ENCODE measurements at regions not wholly inside any gene's neighbourhood (a gene's known extent, or its start where the extent isn't known, plus 50 kb on each side); places are given as distances from the start of the nearest gene placed in this dataset.
A peak's percentile ranks its signal among the peaks of the same experiment; 100 is the strongest.
"Not testable (repeated sequence)": the region's sequence is repeated elsewhere in the genome, so short reads cannot be mapped to it uniquely, and the experiment has no call there.

DNA sequence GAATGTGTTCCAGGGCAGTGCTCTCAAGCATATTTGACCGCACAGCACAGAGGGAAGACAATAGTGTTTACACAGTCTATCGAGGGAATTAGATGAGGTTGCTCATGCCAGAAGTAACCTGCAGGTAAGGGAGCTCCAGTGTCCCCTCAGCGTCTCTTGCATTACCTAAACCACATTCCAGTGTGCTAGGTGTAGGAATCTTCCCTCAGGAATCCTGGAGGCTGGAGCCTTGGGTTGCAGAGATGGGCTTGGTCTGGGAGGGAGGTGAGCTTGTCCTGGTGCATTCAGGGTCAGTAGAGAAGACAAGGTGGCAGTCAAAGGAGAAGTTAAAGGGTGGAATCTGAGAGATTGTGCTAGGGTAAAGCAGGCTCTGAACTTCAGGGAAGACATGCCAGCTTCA is 56.3 kb downstream of the SOX14 start:
- DNase-seq: no peak

DNA sequence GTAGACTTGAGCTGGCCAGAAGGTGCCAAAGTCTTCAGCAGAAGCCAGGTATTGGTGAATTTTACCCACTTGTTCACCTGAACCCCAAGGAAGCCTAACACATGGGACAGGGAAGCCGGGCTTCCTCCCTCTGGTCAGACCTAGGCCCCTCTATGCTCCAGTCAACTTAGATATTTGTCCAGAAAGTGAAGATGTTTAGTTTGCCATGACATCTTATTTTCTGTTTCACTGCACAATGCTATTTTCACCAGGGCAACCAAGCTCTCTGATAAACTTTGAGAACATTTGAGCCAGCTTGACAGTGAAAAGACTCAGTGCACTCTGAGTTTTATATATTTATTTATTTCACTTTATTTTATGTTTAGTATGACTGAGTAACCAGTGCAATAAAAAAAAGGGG is 71.0 kb downstream of the SOX14 start:
- no peak for DNase-seq

DNA sequence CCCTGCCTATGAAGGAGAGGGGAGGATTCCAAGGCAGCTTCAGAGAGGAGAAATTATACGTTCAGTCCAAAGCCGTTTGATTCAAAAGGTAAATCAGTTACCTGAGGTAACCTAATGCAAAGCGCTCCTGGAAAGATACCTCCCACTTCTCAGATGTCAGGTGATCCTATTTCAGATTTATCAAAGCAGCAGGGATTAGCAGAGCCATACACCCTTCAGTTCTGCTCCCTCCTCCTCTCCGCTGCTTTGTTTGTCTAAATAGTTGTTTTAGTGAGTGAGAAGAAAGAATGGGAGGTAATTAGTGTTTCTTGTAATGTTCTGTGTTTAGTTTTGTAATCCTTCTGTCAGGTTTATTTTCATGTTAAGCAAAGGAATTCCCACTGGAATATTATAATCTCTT is 81.1 kb downstream of the SOX14 start:
- no peak for DNase-seq

DNA sequence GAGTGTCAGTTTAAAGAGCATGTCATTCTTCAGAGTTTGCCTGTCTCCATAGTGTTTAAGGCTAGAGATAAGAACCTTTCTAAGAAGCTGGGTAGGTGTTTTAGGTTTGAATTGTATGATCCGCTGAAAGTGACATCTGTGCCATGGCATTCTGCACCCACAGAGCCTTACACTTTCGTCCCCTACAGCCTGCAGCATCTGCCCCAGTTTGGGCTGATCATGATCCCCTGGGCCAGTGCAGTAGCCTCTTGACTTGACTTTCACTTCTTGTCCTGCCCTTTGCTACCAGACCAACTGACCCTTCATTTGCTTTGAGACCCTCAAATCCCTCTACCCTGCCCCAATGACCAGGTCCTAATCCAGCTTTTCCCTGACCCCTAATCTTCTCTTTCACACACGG is 81.6 kb downstream of the SOX14 start:
- no peak for DNase-seq

DNA sequence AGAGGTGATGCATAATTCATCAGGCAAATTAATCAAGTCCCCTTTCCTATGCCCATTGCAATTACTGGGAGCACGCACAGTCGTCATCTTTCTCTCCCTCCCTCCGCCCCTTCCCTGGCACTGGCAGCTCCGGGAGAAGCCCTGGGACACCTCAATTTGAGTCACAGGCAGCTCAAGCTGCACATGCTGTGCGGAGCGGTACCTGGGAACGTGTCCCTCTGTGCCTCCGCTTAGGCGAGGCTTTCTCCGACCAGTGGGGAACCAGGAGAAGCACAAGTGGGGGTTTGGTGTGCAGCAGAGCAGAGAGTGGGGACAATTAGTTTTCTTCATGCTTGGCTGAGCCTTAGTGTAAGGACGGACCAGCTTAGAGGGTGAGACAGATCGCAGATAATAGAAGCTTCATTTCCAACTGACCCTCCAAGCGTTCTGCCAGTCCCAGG is 88.3 kb downstream of the SOX14 start:
- no peak for DNase-seq

DNA sequence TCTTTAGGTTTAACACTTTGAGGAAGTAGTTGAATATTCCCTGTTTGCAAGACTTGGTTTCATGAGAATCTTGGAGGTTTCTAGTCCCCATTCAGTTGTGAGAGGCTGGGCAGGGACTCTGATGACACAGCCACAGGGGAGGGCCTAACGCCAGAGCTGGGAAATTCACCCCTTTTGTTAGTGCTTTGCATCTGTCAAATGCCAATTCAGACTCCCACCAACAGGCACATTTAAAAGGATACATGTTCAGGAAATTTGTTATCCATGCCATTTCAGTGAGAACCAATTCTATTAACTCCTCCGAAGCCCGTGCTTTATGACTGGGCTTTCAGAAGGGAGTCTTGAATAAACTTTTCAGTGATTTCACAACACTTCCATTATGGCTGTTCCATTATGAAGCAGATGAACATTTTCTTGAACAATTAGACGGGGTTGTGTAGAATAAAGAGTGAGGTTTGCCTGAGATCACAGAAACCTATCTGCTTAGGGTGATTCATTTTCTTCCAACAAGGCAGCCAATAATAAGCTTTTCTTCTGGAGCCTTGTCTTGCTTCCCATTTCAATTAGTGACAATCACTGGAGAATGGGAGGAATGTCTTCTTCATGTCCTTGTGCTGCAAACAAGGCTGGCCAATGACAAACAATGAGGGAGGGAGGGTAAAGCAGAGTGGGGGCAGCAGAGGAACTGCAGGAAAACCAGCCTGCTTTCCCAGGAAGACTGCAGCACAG is 90.6 kb downstream of the SOX14 start:
- no peak for DNase-seq

DNA sequence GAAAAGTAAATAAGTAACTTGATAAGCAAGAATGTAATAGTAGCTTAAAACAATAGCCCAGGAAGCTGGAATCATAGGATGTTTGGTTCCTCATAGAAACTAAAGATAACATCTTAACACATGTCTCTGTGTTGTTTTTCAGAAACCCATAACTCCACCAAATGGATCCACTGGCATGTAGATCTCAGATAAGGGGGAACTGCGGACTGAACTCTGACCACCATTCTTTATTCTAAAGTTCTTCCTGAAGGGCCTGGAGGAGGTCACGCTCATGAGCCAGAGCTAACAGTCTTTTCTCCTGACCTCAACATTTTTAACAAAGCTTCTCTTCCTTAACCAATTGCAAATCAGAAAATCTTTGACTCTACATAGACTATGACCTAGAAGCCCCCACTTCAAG is 101.9 kb downstream of the SOX14 start:
- no peak for DNase-seq

DNA sequence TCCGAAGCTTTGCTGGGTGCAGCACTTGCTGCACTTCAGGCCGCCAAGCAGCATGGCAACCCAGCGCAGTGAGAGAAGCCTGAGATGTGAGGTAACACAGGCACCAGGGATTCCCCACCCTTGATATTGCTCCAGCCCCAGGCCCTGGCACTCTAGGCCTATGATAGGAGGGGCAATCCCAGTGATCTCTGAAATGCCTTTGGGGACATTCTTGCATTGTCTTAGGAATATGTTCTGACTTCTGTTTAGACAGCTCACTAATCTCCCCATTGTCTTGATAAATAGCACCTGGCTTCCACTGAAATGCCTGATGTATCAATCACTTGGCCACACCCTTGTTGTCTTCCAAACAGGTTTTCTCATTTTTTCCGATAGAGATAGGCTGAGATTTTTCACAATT is 102.8 kb downstream of the SOX14 start:
- no peak for DNase-seq

DNA sequence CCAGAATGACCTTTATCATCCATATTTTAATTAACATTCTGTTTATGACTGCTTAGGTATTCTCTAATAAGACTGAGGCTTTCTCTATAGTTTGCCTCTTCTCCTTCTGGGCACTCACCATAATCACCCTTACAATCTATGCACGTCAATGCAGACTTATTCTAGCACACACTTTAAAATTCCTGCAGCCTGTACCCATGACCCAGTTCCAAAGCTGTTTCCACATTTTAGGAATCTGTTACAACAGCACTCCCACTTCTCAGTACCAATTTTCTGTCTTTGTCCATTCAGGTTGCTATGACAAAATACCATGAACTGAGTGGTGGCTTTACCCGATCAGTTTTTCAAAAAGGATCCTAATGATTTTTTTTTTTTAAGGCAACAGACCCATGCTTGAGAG is 103.5 kb downstream of the SOX14 start:
- no peak for DNase-seq

DNA sequence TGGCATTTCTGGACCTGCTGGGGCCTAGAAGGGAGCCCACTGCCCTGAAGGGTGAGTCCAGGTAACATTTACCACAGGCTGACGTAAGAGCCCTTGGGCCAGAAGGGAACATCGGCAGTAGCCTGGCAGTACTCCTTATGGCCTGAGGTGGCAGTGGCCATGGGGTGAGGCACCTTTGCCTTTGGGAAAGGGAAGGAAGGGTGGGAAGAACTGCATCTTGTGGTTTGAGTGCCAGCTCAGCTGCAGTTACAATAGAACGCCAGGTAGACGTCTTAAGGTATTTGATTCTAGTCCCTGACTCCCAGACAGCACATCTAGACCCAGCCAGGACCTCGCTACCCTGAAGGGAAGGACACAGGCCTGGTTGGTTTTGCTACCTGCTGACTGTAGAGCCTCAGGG is 104.9 kb downstream of the SOX14 start:
- no peak for DNase-seq

DNA sequence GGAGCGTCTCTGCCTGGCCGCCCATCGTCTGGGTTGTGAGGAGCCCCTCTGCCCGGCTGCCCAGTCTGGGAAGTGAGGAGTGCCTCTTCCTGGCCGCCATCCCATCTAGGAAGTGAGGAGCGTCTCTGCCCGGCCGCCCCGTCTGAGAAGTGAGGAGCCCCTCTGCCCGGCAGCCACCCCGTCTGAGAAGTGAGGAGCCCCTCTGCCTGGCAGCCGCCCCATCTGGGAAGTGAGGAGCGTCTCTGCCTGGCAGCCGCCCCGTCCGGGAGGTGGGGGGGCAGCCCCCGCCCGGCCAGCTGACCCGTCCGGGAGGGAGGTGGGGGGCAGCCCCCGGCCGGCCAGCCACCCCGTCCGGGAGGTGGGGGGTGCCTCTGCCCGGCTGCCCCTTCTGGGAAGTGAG is 108.5 kb downstream of the SOX14 start:
- not testable (repeated sequence) for DNase-seq

DNA sequence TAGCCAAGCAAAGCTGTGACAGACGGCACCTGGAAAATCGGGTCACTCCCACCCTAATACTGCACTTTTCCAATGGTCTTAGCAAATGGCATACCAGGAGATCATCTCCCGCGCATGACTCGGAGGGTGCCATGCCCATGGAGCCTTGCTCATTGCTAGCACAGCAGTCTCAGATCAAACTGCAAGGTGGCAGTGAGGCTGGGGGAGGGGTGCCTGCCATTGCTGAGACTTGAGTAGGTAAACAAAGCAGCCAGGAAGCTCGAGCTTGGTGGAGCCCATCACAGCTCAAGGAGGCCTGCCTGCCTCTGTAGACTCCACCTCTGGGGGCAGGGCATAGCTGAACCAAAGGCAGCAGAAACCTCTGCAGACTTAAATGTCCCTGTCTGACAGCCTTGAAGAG is 113.1 kb upstream of the CLDN18 start:
- DNase-seq: not testable (repeated sequence)

DNA sequence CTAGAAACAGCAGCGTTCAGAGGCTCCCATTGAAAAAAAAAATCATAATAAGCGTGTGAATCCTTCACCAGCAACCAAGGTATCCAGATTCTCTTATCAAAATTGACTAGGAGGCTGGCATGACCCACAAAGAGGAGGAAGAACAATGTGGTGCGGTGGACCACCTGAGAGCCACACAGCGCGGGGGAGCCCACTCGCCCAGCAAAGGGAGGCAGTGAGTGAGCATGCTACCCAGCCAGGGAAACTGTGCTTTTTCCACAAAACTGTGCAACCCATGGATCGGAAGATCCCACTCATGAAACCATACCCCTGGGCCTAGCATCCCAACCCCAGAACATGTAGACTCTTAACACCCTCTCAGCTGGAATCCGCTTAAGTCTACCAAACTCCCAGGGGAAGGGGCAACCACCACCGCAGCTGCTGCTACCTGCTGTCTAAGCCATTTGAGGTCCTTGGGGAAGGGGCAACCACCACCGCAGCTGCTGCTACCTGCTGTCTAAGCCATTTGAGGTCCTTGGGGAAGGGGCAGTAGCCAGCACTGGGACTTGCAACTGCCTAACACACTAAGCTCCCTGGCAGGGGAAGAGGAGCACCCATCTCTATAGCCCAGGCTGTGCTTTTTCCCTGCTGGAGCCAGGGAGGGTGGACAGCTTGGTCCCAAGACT is 102.8 kb upstream of the CLDN18 start:
- no peak for DNase-seq

DNA sequence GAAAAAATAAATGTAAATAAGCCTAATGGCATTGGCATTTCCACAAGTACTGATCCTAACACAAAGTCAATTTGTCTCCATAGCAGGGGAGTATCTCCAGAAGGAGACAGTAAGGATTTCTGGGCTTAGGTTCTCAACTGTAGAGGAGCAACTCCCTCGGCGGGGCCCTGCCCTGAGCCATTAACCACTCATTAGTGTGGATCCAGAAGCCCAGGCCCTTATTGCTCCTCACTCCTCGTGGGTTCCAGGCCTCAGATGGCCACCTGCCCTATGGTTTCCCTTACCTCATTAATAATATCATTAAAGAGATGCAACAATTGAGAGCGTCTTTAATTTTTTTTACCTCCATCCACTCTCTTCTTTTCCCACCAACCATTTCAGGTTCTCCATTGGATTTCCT is 85.3 kb upstream of the CLDN18 start:
- no peak for DNase-seq

DNA sequence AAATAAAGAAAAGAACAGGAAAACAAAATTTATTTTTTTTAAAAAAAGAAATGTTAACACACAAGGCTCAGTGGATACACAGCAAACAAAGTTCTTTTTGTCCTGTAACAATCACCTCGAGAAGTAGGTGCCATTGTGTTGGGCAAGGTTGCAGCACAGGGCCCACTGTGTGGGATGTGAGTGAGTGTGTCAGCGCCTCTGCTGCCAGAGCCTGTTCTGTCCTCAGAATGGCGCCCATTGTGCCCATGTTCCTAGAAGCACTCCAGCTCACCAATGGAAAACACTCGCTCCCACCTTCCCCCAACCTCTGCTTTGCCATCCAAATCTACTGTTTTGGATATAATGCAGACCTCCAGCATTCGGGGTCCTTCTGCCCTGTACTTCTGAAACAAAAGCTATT is 84.9 kb upstream of the CLDN18 start:
- DNase-seq: no peak

DNA sequence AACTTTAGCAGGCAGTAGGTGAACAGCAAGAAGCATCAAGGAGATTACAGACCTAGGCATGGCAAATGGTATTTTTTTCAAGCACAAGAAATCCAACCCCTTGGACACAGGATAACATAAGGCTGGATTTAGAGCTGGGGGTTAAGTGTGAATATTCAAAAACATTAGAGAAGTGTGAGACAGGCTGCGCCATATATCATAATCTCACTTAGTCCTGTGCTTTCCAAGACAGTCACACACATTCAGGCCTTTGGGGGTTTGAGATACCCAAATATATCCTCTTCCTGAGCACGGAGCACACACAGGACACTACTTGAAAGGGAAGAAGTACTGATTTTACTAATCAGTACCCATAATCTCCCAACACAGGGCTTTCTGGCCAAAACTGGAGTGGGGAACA is 83.0 kb upstream of the CLDN18 start:
- no peak for DNase-seq

DNA sequence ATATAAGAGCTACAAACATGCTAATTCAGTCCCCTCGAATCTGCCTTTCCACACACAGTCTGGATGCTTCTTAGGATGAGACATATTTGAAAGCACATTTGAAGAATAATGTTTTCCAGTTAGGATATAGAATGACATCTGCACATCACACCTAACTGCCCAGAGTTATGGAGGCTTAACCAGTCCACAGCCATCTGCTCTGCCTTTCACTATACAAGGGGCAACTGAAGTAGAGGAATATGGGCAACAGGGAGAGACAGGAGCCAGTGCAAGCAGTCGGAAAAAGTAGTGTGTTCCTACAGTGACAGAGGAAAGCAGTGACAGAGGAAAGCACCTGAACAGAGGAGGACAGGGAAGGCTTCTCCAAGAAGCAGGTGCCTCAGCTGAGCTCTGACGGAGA is 79.0 kb upstream of the CLDN18 start:
- no peak for DNase-seq

DNA sequence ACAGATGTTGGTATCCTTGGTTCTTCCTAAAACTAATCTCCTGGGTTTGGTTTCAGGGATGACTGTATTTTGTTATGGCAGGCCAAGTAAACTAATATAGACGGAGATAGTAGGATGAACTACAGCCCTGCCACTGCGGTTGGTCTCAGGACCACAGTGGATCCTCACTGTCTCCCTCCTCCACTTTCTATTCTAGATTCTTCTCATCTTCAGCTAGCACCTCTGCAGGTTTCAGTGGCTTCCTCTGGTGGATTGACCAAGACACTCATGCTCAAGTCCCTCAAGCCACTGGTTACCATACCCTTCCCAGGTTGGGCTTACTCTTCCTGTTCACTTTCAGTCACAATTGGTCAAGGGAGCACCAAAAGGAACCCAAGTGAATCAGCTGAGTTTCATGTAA is 71.1 kb upstream of the CLDN18 start:
- DNase-seq: no peak

DNA sequence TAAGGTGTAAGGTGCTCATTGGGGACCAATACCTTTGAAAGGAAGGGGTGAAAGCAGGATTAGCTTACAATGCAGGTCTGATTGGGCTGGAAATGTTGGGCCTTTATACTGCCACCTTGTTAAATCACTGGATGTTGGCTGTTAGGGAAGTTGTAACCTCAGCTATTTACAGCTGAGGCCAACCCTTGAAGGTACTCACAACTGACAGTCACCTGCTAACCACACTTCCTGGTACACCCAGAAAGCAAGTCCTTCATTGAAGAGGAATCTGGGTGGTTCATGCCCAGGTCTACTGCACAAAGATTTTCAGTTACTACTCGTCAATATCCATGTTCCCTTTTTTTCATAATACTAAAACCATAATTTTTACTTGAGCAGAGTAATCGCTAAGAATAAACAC is 65.4 kb upstream of the CLDN18 start:
- DNase-seq: no peak

DNA sequence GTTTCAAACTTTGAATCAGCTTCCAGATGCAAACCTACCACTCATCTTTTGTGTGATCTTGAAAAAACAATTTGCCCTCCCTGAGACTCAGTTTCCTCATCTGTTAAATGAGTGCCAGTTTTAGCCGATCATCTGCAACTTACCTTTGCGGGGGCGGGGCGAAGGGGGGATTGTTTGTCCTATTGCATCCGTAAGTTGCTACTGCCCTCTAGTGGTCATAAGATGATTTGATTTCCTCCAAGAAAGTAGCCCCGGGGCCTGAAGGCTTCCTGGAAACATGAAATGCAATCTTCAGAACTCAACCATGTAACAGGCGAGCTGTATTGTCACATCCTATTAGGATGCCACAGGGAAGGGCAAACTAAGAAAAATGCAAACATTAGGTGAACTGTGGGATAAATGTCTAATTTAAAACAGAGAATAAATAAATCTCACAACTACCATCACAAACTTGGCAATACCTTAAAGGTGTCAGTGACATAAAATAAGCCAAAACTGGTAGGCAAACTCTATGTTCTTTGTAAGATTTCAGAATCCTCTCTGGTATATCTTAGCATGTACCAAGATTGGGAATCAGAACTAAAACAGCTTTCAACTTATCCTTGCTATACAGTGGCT is 63.5 kb upstream of the CLDN18 start:
- DNase-seq: peak; percentile 26

DNA sequence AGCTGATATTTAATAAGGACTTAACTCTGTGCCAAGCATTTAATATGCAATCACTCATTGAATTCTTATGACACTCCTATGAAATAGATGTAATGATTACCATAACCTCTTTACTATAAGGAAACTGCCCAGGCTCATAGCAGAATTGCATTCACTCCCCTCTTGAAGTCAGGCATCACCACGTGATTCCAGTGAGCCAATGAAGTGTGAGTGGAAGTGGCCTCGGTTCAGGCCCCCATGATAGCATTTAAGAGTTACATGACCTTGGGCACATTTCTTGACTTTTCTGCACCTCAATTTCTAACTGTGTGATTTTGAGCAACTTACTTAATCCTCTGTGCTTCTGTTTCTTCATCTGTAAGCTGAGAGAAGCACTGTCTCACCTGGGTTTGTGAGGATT is 62.8 kb upstream of the CLDN18 start:
- no peak for DNase-seq

DNA sequence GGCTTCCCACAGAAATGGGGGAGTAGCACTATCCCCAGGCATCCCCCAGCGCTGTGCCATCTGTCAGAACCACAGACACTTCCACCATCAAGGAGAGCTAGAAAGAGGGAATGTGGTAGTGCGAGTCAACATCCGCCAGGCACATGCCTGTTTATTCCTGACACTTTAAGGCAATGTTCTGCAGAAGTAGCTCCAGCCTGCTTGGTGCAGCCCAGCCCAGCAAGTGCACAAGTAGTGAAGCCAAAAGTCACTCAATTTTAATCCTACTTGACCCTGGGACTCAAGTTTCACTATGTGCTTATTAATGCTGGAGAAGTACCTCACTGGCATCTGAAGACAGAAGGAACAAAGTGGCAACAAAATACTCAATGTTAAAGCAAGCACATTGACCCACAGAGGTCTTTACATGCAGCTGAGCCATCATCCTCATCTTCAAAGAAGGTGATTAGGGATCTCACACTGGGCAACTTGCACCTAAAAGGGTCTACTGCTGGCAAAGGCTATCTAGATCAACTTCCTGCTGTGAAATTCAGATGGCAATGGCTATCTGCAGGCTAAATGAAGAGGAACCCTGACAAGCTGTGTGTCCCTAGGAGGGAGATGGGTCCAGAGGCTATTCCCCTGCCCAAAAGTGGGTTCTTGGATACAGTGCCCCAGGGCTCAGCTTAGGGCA is 61.4 kb upstream of the CLDN18 start:
- no peak for DNase-seq

DNA sequence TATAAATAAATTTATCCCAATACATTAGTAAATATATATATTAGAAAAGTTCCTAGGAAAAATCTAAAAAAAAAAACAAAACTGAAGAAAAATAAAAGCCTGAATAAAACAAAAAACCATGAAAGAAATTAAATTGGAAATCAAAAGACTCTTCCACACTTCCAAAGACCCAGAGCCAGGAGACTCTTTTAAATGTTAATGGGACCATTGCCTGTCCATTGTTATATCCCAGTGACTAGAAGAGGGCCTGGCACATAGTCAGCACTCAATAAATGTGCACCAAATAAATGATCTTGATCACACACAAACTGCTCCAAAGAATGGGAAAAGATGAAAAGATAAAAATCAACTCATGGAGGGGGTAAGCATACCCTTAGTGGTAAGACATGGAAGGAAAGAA is 51.3 kb upstream of the CLDN18 start:
- DNase-seq: no peak
